Spleen (tissue), 11 donors: ENCODE measurements at regions not wholly inside any gene's neighbourhood (a gene's known extent, or its start where the extent isn't known, plus 50 kb on each side); places are given as distances from the start of the nearest gene placed in this dataset.
"Not testable (repeated sequence)": the region's sequence is repeated elsewhere in the genome, so short reads cannot be mapped to it uniquely, and the experiment has no call there.

Source experiments
- DNase-seq: peaks from one replicate; pipeline ENCODE4 v3.0.0-alpha.2; 2020
- H3K27ac ChIP-seq, 8 donors: fragments of 200-600 bp; sonication (generic) in 7 of 8; 1 replicate in 4 of 8; 2 replicates in 4 of 8; pipeline versions ENCODE4 v1.5.0 to v1.8.0; 2016 to 2021; ENCODE audit warnings: inconsistent platforms in 4 of 8, mild to moderate bottlenecking in 4 of 8, moderate library complexity in 1 of 8
- H3K27me3 ChIP-seq, 7 donors: fragments of 200-600 bp; sonication (generic) in 6 of 7; replicated peaks in 1 of 7; 1 replicate in 4 of 7; 2 replicates in 3 of 7; pipeline versions ENCODE4 v1.5.0 to v1.8.0; 2016 to 2021; ENCODE audit warnings: inconsistent platforms in 3 of 7, mild to moderate bottlenecking in 1 of 7
- H3K36me3 ChIP-seq, 6 donors: fragments of 200-600 bp; sonication (generic) in 5 of 6; 1 replicate in 4 of 6; 2 replicates in 2 of 6; pipeline versions ENCODE4 v1.5.0 to v1.8.0; 2016 to 2021; ENCODE audit warnings: inconsistent platforms in 2 of 6
- H3K4me1 ChIP-seq, 6 donors: fragments of 200-600 bp; sonication (generic) in 5 of 6; 1 replicate in 3 of 6; 2 replicates in 3 of 6; pipeline versions ENCODE4 v1.5.0 to v1.8.0; 2016 to 2021; ENCODE audit warnings: inconsistent platforms in 3 of 6
- H3K4me3 ChIP-seq, 8 donors: fragments of 200-600 bp; sonication (generic) in 7 of 8; 1 replicate in 4 of 8; 2 replicates in 4 of 8; pipeline versions ENCODE4 v1.5.0 to v1.8.0; 2016 to 2021; ENCODE audit warnings: inconsistent platforms in 4 of 8, mild to moderate bottlenecking in 4 of 8, moderate library complexity in 2 of 8
- H3K9me3 ChIP-seq, 8 donors: fragments of 200-600 bp; sonication (generic) in 7 of 8; 1 replicate in 4 of 8; 2 replicates in 4 of 8; pipeline versions ENCODE4 v1.5.0 to v1.8.0; 2016 to 2021; ENCODE audit warnings: inconsistent platforms in 4 of 8
- POLR2A ChIP-seq, 3 donors: fragments of 450-650 bp; IDR thresholded peaks; one replicate each; pipeline ENCODE4 v1.5.1; 2017; ENCODE audit warnings: antibody characterized with exemption in 3 of 3, mild to moderate bottlenecking in 1 of 3
- POLR2AphosphoS5 ChIP-seq, 3 donors: sonication (generic); formaldehyde crosslinking; IDR thresholded peaks; one replicate each; pipeline ENCODE4 v1.5.1; 2017; ENCODE audit warnings: antibody characterized with exemption in 3 of 3
- WGBS, 5 donors: extraction: QIAGEN DNeasy Blood & Tissue Kit in 3 of 5; methylation state at CpG; one replicate each; pipeline versions ENCODE4 v1.1.5 to v1.1.7; 2013 to 2018; 5-methylcytosine and 5-hydroxymethylcytosine counted together
- intact Hi-C: fragments of 100-400 bp; cut with DNase I; formaldehyde crosslinking; loops from one replicate; pipeline ENCODE4 v1.15.0; 2023; ENCODE audit warnings: low total_unique reads
- TF ChIP-seq, protein P1 (sequence below), 11 experiments: fragments of 200-600 bp in 7 of 11; fragments of 450-650 bp in 4 of 11; sonication (generic) in 4 of 11; IDR thresholded peaks in 8 of 11; conservative IDR thresholded peaks in 3 of 11; 1 replicate in 7 of 11; 2 replicates in 4 of 11; pipeline versions ENCODE4 v1.4.0 to v1.8.0; 2016 to 2021; ENCODE audit warnings: antibody characterized with exemption in 11 of 11, inconsistent platforms in 4 of 11, mild to moderate bottlenecking in 1 of 11
- donor health status: healthy with polysubstance abuse.
- donor health status: DM: no; HTN: no; CAD: no; lungs with moderate emphysema.
- donor health status: DM: no; HTN: no; CAD: no.
- donor health status: Bipolar disorder and iron deficiency.
- donor health status: healthy.
- donor health status: DM: no; HTN: no; CAD: no.
- donor health status: DM: yes; HTN: yes; CAD: no.

DNA sequence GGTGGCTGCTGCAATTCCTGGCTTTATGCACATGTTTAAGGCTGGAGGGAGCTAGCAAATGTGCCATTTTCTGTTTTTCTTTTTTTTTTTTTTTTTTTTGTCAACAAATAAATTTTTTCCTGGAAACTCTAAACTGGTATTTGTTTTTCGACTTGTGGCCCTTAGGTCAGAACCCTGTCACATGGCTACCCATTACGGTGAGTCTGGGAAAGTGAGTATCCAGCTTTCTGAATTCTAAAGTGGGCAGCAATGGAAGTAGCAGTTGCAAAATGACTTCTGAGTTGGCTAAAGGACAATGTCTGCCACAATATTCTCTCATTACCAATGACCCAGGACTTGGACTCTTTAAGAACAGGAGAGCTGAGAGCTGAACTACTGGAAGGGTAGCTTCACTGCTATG, 225.1 kb upstream of the CENPE start:
- no peaks in the 10 kb centered on the region for H3K4me1 ChIP-seq
- H3K27me3 ChIP-seq = no peaks in the 10 kb centered on the region
- intact Hi-C loops = no loop called here
- no peaks in the 10 kb centered on the region for H3K36me3 ChIP-seq
- peaks cover 0 to 3% (median 0%) of the 10 kb centered on the region in 8 donors for H3K9me3 ChIP-seq
- WGBS, 5 donors = 76 to 93% (median 82%) methylated on average over 2 of the region's 2 CpGs
- no peak for TF ChIP-seq POLR2A (IDR thresholded peaks at IDR 0.05)
- TF ChIP-seq, protein P1, sequence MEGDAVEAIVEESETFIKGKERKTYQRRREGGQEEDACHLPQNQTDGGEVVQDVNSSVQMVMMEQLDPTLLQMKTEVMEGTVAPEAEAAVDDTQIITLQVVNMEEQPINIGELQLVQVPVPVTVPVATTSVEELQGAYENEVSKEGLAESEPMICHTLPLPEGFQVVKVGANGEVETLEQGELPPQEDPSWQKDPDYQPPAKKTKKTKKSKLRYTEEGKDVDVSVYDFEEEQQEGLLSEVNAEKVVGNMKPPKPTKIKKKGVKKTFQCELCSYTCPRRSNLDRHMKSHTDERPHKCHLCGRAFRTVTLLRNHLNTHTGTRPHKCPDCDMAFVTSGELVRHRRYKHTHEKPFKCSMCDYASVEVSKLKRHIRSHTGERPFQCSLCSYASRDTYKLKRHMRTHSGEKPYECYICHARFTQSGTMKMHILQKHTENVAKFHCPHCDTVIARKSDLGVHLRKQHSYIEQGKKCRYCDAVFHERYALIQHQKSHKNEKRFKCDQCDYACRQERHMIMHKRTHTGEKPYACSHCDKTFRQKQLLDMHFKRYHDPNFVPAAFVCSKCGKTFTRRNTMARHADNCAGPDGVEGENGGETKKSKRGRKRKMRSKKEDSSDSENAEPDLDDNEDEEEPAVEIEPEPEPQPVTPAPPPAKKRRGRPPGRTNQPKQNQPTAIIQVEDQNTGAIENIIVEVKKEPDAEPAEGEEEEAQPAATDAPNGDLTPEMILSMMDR (IDR thresholded peaks at IDR 0.05 in 8 of 11, conservative IDR thresholded peaks at IDR 0.05 in 3 of 11) = no peak
- TF ChIP-seq POLR2AphosphoS5 (IDR thresholded peaks at IDR 0.05) = no peak
- H3K27ac ChIP-seq = no peak overlapping the region
- H3K4me3 ChIP-seq = no peak overlapping the region
- no peak for DNase-seq

DNA sequence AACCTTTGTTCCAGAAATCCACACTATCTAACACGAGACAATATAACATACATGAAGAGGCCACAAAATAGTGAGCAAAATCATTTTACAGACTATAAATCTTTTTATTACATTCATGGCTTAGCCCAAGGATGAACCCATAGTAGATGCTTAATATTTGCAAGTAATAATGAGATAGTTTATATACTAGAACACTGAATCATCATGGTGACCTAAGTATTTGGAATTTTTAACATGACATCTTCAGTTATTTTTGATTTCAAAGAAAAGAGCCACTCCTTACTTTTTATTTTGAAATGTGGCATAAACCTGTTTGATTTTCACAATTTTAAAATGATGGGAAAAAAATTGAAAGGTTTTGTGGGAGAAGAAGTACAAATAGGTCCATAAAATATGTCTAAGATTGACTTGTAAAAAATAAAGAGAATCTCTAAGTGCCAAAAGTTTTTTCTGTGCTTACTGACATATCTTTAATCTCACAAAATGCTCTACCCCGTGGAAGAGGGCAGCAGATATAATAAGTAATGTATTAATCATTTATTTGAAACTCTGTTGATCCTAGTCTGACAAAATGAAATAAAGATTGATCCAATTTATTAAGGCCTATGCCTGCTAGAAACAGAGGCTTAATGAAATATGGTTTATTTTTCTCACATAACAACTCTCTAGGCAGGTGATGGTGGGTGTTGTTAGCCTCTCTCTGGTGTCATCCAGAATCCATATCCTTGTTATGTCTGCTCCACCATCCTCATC, 224.5 kb upstream of the CENPE start:
- no peak for DNase-seq
- H3K27ac ChIP-seq = no peak overlapping the region
- intact Hi-C loops = no loop called here
- no peaks in the 10 kb centered on the region for H3K36me3 ChIP-seq
- no peak overlapping the region for H3K4me3 ChIP-seq
- TF ChIP-seq POLR2A (IDR thresholded peaks at IDR 0.05) = no peak
- no peak for TF ChIP-seq POLR2AphosphoS5 (IDR thresholded peaks at IDR 0.05)
- H3K27me3 ChIP-seq = no peaks in the 10 kb centered on the region
- H3K9me3 ChIP-seq = peaks cover 0 to 3% (median 0%) of the 10 kb centered on the region in 8 donors
- H3K4me1 ChIP-seq = no peaks in the 10 kb centered on the region
- 61 to 79% (median 64%) methylated on average over 2 of the region's 2 CpGs for WGBS, 5 donors

DNA sequence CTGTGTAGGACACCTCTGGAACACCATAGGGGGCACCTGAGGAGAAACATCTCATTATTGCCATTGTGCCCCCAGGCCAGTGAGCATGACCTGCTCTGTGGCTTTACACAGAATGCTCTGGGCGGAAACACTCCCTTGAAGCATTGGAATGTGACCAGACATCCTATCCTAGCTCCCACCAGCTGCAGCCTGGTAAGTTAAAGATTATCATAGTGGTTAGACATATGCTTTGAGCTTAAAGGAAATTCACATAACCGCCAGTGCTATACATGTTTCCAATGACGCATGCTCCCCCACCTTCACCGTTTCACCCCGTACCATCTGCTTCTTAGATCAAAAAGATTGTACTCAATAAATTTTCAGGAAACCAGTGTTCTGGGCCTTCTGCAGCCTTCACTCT, 217.7 kb upstream of the CENPE start:
- DNase-seq = no peak
- intact Hi-C loops = no loop called here
- peaks cover 0 to 3% (median 0%) of the 10 kb centered on the region in 8 donors for H3K9me3 ChIP-seq
- no peak overlapping the region for H3K4me3 ChIP-seq
- TF ChIP-seq, protein P1 (IDR thresholded peaks at IDR 0.05 in 8 of 11, conservative IDR thresholded peaks at IDR 0.05 in 3 of 11) = no peak
- no peaks in the 10 kb centered on the region for H3K27me3 ChIP-seq
- 80 to 89% (median 86%) methylated on average over 5 of the region's 5 CpGs for WGBS, 5 donors
- no peak overlapping the region for H3K27ac ChIP-seq
- H3K4me1 ChIP-seq = no peaks in the 10 kb centered on the region
- no peaks in the 10 kb centered on the region for H3K36me3 ChIP-seq

DNA sequence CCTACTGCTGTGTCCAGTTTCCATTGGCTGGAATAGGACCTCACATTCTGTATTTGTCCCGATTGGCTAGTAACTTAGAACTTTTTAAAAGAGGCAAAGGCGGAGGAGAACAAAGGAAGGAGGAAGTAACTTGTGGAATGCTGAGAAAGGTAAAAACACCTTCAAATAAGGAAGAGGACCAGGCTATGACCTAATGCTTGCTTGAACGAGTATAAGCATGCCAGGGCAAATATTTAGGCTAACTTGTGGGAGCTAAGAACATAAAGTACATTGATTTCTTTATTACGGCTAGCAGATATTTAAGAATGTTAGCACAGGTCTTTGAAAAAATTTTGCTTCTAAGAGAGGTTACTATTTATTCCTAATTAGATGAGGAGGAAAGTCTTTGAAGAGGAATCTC, 214.5 kb upstream of the CENPE start:
- WGBS, 5 donors = 62 to 83% (median 68%) methylated on average over 4 of the region's 4 CpGs
- intact Hi-C loops, H3K27me3 ChIP-seq, DNase-seq, H3K4me1 ChIP-seq, H3K36me3 ChIP-seq, H3K27ac ChIP-seq, H3K4me3 ChIP-seq, H3K9me3 ChIP-seq: not testable (repeated sequence)

DNA sequence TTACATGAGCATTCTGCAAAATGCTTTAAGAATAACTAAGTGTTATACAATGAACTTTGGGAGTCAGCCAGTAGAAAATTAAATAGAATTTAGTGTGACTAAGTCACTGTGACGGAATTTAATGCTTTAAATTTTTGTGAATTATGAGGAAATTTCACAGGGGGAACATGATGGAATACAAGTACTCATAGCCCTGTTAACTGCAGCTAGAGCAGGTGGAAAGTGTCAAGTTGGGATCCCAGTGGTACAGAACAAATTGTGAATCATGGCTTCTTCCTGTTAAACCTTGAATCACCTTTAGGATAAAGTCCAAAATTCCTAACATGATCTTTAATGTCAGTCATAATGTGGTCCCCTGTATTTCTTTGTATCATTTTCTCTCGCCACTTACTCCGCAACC, 212.2 kb upstream of the CENPE start:
- DNase-seq = no peak
- no peaks in the 10 kb centered on the region for H3K27me3 ChIP-seq
- H3K27ac ChIP-seq = no peak overlapping the region
- no peaks in the 10 kb centered on the region for H3K9me3 ChIP-seq
- intact Hi-C loops = no loop called here
- no peak overlapping the region for H3K4me3 ChIP-seq
- H3K4me1 ChIP-seq = no peaks in the 10 kb centered on the region
- no peaks in the 10 kb centered on the region for H3K36me3 ChIP-seq
- TF ChIP-seq POLR2AphosphoS5 (IDR thresholded peaks at IDR 0.05) (no peak), POLR2A (IDR thresholded peaks at IDR 0.05) (no peak)
- TF ChIP-seq, protein P1 (IDR thresholded peaks at IDR 0.05 in 8 of 11, conservative IDR thresholded peaks at IDR 0.05 in 3 of 11) = no peak
- WGBS, 5 donors = 78 to 85% (median 83%) methylated on average over 3 of the region's 3 CpGs
